Neuronal stem cell (in vitro differentiated cells): ENCODE measurements at regions not wholly inside any gene's neighbourhood (a gene's known extent, or its start where the extent isn't known, plus 50 kb on each side); places are given as distances from the start of the nearest gene placed in this dataset.
A peak's percentile ranks its signal among the peaks of the same experiment; 100 is the strongest.
"Not testable (repeated sequence)": the region's sequence is repeated elsewhere in the genome, so short reads cannot be mapped to it uniquely, and the experiment has no call there.

Experiments used
- DNase-seq: peaks from one replicate; pipeline ENCODE4 v3.0.0-alpha.2; 2013; ENCODE audit warnings: low spot score
- H2AFZ ChIP-seq: one replicate; pipeline ENCODE4 v1.6.1; 2013; ENCODE audit warnings: mild to moderate bottlenecking, low read length, inconsistent platforms
- H2AK5ac ChIP-seq: 2 replicates; pipeline ENCODE4 v1.6.1; 2013; ENCODE audit warnings: low read depth, mild to moderate bottlenecking, inconsistent platforms, low read length, moderate library complexity, mixed read lengths
- H2BK120ac ChIP-seq: 2 replicates; pipeline ENCODE4 v1.6.1; 2013; ENCODE audit warnings: low read depth, mild to moderate bottlenecking, inconsistent platforms, low read length, moderate library complexity, mixed read lengths
- H2BK12ac ChIP-seq: one replicate; pipeline ENCODE4 v1.6.1; 2013; ENCODE audit warnings: low read length, inconsistent platforms
- H2BK15ac ChIP-seq: 2 replicates; pipeline ENCODE4 v1.6.1; 2013; ENCODE audit warnings: mild to moderate bottlenecking, low read length, inconsistent platforms, mixed read lengths
- H2BK5ac ChIP-seq: one replicate; pipeline ENCODE4 v1.6.1; 2013; ENCODE audit warnings: inconsistent platforms, mild to moderate bottlenecking, low read length, moderate library complexity
- H3K14ac ChIP-seq: one replicate; pipeline ENCODE4 v1.6.1; 2013; ENCODE audit warnings: low read length, inconsistent platforms
- H3K18ac ChIP-seq: 2 replicates; pipeline ENCODE4 v1.6.1; 2013; ENCODE audit warnings: low read length, inconsistent platforms
- H3K23ac ChIP-seq: 2 replicates; pipeline ENCODE4 v1.6.1; 2013; ENCODE audit warnings: low read depth, mild to moderate bottlenecking, mixed read lengths, low read length, inconsistent platforms; ENCODE audit not compliant: poor library complexity
- H3K27ac ChIP-seq: replicated peaks from 3 replicates; pipeline ENCODE4 v1.5.1; 2013; ENCODE audit warnings: low read length, inconsistent platforms
- H3K27me3 ChIP-seq, 3 experiments: 2 replicates each; pipeline ENCODE4 v1.6.1; 2013; ENCODE audit warnings: low read length in 3 of 3, mild to moderate bottlenecking in 2 of 3, inconsistent platforms in 1 of 3, low read depth in 1 of 3, mixed read lengths in 1 of 3, moderate library complexity in 1 of 3; ENCODE audit not compliant: control insufficient read depth in 3 of 3, insufficient read depth in 3 of 3
- H3K36me3 ChIP-seq, 2 donors: replicated peaks in 1 of 2; 2 replicates each; pipeline ENCODE4 v1.6.1; 2013; ENCODE audit warnings: low read length in 2 of 2; ENCODE audit not compliant: control insufficient read depth in 2 of 2, insufficient read depth in 2 of 2
- H3K4ac ChIP-seq: 2 replicates; pipeline ENCODE4 v1.6.1; 2013; ENCODE audit warnings: inconsistent platforms, mild to moderate bottlenecking, low read length, moderate library complexity
- H3K4me1 ChIP-seq, 2 donors: 1 replicate in 1 of 2; 2 replicates in 1 of 2; pipeline ENCODE4 v1.6.1; 2013; ENCODE audit warnings: low read length in 2 of 2, low read depth in 1 of 2; ENCODE audit not compliant: control insufficient read depth in 2 of 2, insufficient read depth in 1 of 2
- H3K4me2 ChIP-seq: one replicate; pipeline ENCODE4 v1.6.1; 2013; ENCODE audit warnings: mild to moderate bottlenecking, low read length, inconsistent platforms; ENCODE audit not compliant: insufficient read depth, poor library complexity, severe bottlenecking
- H3K4me3 ChIP-seq, 2 donors: 2 replicates each; pipeline ENCODE4 v1.5.1; 2013; ENCODE audit warnings: low read length in 2 of 2, mild to moderate bottlenecking in 2 of 2, inconsistent platforms in 1 of 2, moderate library complexity in 1 of 2
- H3K79me1 ChIP-seq: one replicate; pipeline ENCODE4 v1.6.1; 2013; ENCODE audit warnings: low read depth, mild to moderate bottlenecking, inconsistent platforms, low read length, moderate library complexity
- H3K9ac ChIP-seq: one replicate; pipeline ENCODE4 v1.6.1; 2013; ENCODE audit warnings: mild to moderate bottlenecking, low read depth, low read length, inconsistent platforms; ENCODE audit not compliant: poor library complexity
- H3K9me3 ChIP-seq, 2 donors: replicated peaks in 1 of 2; 2 replicates each; pipeline versions ENCODE3 to v1.6.1; 2013; ENCODE audit warnings: low read length in 2 of 2, mild to moderate bottlenecking in 2 of 2, inconsistent platforms in 1 of 2, low read depth in 1 of 2, mixed read lengths in 1 of 2, moderate library complexity in 1 of 2; ENCODE audit not compliant: control insufficient read depth in 2 of 2, insufficient read depth in 1 of 2
- H4K8ac ChIP-seq: one replicate; pipeline ENCODE4 v1.6.1; 2013; ENCODE audit warnings: low read depth, mild to moderate bottlenecking, inconsistent platforms, low read length, moderate library complexity
- H4K91ac ChIP-seq: one replicate; pipeline ENCODE4 v1.6.1; 2013; ENCODE audit warnings: low read length, low read depth, mild to moderate bottlenecking, inconsistent platforms; ENCODE audit not compliant: poor library complexity
- WGBS, 2 donors: extraction: QIAGEN DNeasy Blood & Tissue Kit; methylation state at CpG; one replicate each; pipeline ENCODE4 v1.1.7; 2013; ENCODE audit warnings: missing lambda C conversion rate in 2 of 2, mixed read lengths in 1 of 2; ENCODE audit not compliant: insufficient read length in 2 of 2, insufficient replicate concordance in 1 of 2; ENCODE audit errors: extremely low coverage in 2 of 2; 5-methylcytosine and 5-hydroxymethylcytosine counted together

GRCh38 chr18:55685638-55686037 lies 97.6 kb upstream of the TCF4 start:
- Histone ChIP-seq H3K14ac (no peak overlapping the region), H3K9me3 (no peaks in the 10 kb centered on the region), H3K9ac (no peak overlapping the region), H3K4ac (no peak overlapping the region), H3K27ac (no peak overlapping the region), H2AK5ac (no peak overlapping the region), H3K4me1 (no peaks in the 10 kb centered on the region), H2BK15ac (no peak overlapping the region), H3K36me3 (no peaks in the 10 kb centered on the region), H3K79me1 (no peaks in the 10 kb centered on the region), H2BK12ac (no peak overlapping the region), H2BK5ac (no peak overlapping the region), H3K4me3 (no peak overlapping the region), H3K18ac (no peak overlapping the region), H2AFZ (no peak overlapping the region), H3K4me2 (no peak overlapping the region), H3K27me3 (no peaks in the 10 kb centered on the region), H3K23ac (no peak overlapping the region), H4K8ac (no peak overlapping the region), H4K91ac (no peak overlapping the region), H2BK120ac (no peak overlapping the region)
- DNase-seq: no peak

GRCh38 chr18:55672574-55673361 lies 84.8 kb upstream of the TCF4 start:
- Histone ChIP-seq H4K8ac (no peak overlapping the region), H2BK12ac (no peak overlapping the region), H3K4me2 (no peak overlapping the region), H3K14ac (no peak overlapping the region), H3K9ac (no peak overlapping the region), H3K4ac (no peak overlapping the region), H3K18ac (no peak overlapping the region), H2AFZ (no peak overlapping the region), H3K4me3 (no peak overlapping the region), H3K9me3 (no peaks in the 10 kb centered on the region), H3K79me1 (no peaks in the 10 kb centered on the region), H2AK5ac (no peak overlapping the region), H2BK120ac (no peak overlapping the region), H2BK5ac (no peak overlapping the region), H3K27me3 (no peaks in the 10 kb centered on the region), H4K91ac (no peak overlapping the region), H3K36me3 (no peaks in the 10 kb centered on the region), H3K23ac (no peak overlapping the region), H2BK15ac (no peak overlapping the region), H3K4me1 (no peaks in the 10 kb centered on the region), H3K27ac (no peak overlapping the region)
- DNase-seq: no peak
- WGBS, 2 donors: no CpG with 5 or more reads among the region's 12 CpGs

- Histone ChIP-seq H3K79me1 (no peaks in the 10 kb centered on the region), H2AFZ (no peak overlapping the region), H2AK5ac (no peak overlapping the region), H3K4ac (no peak overlapping the region), H2BK12ac (no peak overlapping the region), H3K9ac (no peak overlapping the region), H3K27ac (no peak overlapping the region), H3K9me3 (no peaks in the 10 kb centered on the region), H2BK120ac (no peak overlapping the region), H3K4me3 (no peak overlapping the region), H3K4me2 (no peak overlapping the region), H3K4me1 (no peaks in the 10 kb centered on the region), H4K91ac (no peak overlapping the region), H2BK5ac (no peak overlapping the region), H3K23ac (no peak overlapping the region), H3K36me3 (no peaks in the 10 kb centered on the region), H3K18ac (no peak overlapping the region), H4K8ac (no peak overlapping the region), H3K27me3 (no peaks in the 10 kb centered on the region), H3K14ac (no peak overlapping the region), H2BK15ac (no peak overlapping the region)
- no peak for DNase-seq
- no CpG with 5 or more reads among the region's 5 CpGs for WGBS, 2 donors
Measured at GRCh38 chr18:55665506-55665905, 77.5 kb upstream of the TCF4 start.

GRCh38 chr18:55664758-55665400 lies 76.9 kb upstream of the TCF4 start:
- not testable (repeated sequence) for H3K23ac ChIP-seq, H2AK5ac ChIP-seq, H3K9me3 ChIP-seq, DNase-seq, H3K27me3 ChIP-seq, H2BK120ac ChIP-seq, H3K14ac ChIP-seq, H2BK5ac ChIP-seq, H3K27ac ChIP-seq, H4K8ac ChIP-seq, H2BK12ac ChIP-seq, H3K4me2 ChIP-seq, H3K4ac ChIP-seq, H3K4me1 ChIP-seq, H4K91ac ChIP-seq, H3K36me3 ChIP-seq, H2BK15ac ChIP-seq, H2AFZ ChIP-seq, H3K9ac ChIP-seq, H3K79me1 ChIP-seq, H3K4me3 ChIP-seq
- H3K18ac ChIP-seq: peak overlapping the region; percentile 49
- no CpG with 5 or more reads among the region's 45 CpGs for WGBS, 2 donors
